AG10803 (cell line): ENCODE measurements at regions not wholly inside any gene's neighbourhood (a gene's known extent, or its start where the extent isn't known, plus 50 kb on each side); places are given as distances from the start of the nearest gene placed in this dataset.

ENCODE experiments used
- DNase-seq: peaks from one replicate; pipeline ENCODE4 v3.0.0; 2010; ENCODE audit warnings: low read depth
- H3K4me3 ChIP-seq: 2 replicates; pipeline ENCODE4 v1.5.1; 2011; ENCODE audit warnings: mild to moderate bottlenecking, low read length, control low read depth
- TF ChIP-seq, protein P1 (sequence below): conservative IDR thresholded peaks from 2 replicates; pipeline ENCODE4 v1.5.1; 2011; ENCODE audit warnings: mild to moderate bottlenecking, low read length, control low read depth, inconsistent platforms

GRCh38 chr6:77172578-77172977, 290.7 kb downstream of the HTR1B start:
- no peak for DNase-seq
- TF ChIP-seq, protein P1, sequence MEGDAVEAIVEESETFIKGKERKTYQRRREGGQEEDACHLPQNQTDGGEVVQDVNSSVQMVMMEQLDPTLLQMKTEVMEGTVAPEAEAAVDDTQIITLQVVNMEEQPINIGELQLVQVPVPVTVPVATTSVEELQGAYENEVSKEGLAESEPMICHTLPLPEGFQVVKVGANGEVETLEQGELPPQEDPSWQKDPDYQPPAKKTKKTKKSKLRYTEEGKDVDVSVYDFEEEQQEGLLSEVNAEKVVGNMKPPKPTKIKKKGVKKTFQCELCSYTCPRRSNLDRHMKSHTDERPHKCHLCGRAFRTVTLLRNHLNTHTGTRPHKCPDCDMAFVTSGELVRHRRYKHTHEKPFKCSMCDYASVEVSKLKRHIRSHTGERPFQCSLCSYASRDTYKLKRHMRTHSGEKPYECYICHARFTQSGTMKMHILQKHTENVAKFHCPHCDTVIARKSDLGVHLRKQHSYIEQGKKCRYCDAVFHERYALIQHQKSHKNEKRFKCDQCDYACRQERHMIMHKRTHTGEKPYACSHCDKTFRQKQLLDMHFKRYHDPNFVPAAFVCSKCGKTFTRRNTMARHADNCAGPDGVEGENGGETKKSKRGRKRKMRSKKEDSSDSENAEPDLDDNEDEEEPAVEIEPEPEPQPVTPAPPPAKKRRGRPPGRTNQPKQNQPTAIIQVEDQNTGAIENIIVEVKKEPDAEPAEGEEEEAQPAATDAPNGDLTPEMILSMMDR, result no peak
- H3K4me3 ChIP-seq, result no peak overlapping the region

DNA sequence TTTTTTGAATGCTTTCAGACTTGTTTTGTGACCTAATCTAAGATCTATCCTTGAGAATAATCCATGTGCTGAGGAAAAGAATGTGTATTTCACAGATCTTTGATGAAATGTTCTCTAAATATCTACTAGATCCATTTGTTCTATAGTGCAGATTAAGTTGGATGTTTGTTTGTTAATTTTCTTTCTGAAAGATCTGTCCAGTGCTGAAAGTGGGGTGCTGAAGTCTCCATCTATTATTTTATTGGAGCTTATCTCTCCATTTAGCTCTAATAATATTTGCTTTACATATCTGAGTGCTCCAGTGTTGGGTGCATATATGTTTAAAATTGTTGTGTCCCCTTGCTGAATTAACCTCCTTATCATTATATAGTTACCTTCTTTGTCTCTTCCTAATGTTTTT, 303.6 kb downstream of the HTR1B start:
- TF ChIP-seq, protein P1, result no peak
- no peak overlapping the region for H3K4me3 ChIP-seq
- DNase-seq, result no peak

DNA sequence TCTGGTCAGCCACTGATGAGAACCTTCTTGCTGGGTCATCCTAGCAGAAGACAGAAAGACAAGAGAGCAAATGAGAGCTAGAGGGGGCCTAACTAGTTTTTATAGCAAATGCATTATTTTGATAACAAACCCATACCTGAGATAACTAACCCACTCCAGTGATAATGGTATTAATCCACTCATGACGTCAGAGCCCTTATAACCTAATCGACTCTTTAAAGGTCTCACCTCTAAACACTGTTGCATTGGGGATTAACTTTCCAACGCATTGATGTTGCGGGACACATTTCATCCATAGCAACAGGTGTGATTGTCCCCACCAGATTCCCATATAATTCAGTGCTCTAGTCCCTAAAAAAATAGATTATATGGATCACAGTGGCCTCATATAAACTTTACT, 312.1 kb downstream of the HTR1B start:
- DNase-seq, result no peak
- H3K4me3 ChIP-seq, result no peak overlapping the region
- TF ChIP-seq, protein P1, result no peak

GRCh38 chr6:77150736-77151135, 312.6 kb downstream of the HTR1B start:
- TF ChIP-seq, protein P1, result no peak
- no peak overlapping the region for H3K4me3 ChIP-seq
- no peak for DNase-seq

GRCh38 chr6:77145244-77145643, 318.0 kb downstream of the HTR1B start:
- TF ChIP-seq, protein P1, result no peak
- H3K4me3 ChIP-seq, result no peak overlapping the region
- no peak for DNase-seq

- no peak overlapping the region for H3K4me3 ChIP-seq
- no peak for DNase-seq
- TF ChIP-seq, protein P1, result no peak
These were observed 319.4 kb downstream of the HTR1B start for GRCh38 chr6:77143659-77144447.

DNA sequence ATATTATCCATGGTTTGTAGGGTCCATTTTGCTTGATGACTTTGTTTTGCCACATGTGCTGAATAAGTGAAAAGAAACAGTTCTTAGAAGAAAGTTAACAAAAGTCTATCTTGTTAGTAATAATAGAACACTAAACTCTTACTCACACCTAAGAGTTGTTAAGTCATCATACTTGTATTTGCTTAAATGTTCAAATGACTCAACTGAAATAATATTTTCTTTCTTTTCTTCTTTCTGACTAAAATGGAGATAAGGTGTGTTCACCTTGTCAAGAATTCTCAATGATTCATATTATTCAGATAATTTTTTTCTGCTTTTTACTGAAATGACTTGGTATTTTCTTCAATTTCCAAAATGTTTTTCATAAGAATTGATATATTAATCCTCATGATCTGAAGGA, 327.2 kb downstream of the HTR1B start:
- DNase-seq, result no peak
- no peak overlapping the region for H3K4me3 ChIP-seq
- TF ChIP-seq, protein P1, result no peak
